ACC112 (cell line): ENCODE measurements at regions not wholly inside any gene's neighbourhood (a gene's known extent, or its start where the extent isn't known, plus 50 kb on each side); places are given as distances from the start of the nearest gene placed in this dataset.

Source experiments
- H2AFZ ChIP-seq: fragments of 200-600 bp; sonication (generic); one replicate; pipeline ENCODE4 v1.6.0; 2017; ENCODE audit warnings: antibody characterized with exemption, low read length; ENCODE audit not compliant: unreplicated experiment
- H3K27ac ChIP-seq: fragments of 200-600 bp; sonication (generic); 2 replicates; pipeline ENCODE4 v1.5.1; 2014; ENCODE audit warnings: low read depth, mild to moderate bottlenecking, antibody characterized with exemption, low read length, moderate library complexity
- H3K27me3 ChIP-seq: fragments of 200-600 bp; sonication (generic); 2 replicates; pipeline ENCODE4 v1.6.1; 2014; ENCODE audit warnings: mild to moderate bottlenecking, antibody characterized with exemption, low read length, moderate library complexity, mixed read lengths; ENCODE audit not compliant: insufficient read depth
- H3K36me3 ChIP-seq: fragments of 200-600 bp; sonication (generic); 2 replicates; pipeline ENCODE4 v1.6.1; 2016; ENCODE audit warnings: mild to moderate bottlenecking, antibody characterized with exemption, low read length, moderate library complexity, mixed read lengths; ENCODE audit not compliant: insufficient read depth
- H3K4me1 ChIP-seq: fragments of 200-600 bp; sonication (generic); one replicate; pipeline ENCODE4 v1.6.1; 2016; ENCODE audit warnings: low read length, mixed read lengths; ENCODE audit not compliant: insufficient read depth, unreplicated experiment, control insufficient read depth
- H3K4me3 ChIP-seq: fragments of 200-600 bp; sonication (generic); 2 replicates; pipeline ENCODE4 v1.5.1; 2014; ENCODE audit warnings: mild to moderate bottlenecking, low read depth, low read length
- H3K79me2 ChIP-seq: fragments of 200-600 bp; sonication (generic); one replicate; pipeline ENCODE4 v1.6.0; 2016; ENCODE audit warnings: low read length; ENCODE audit not compliant: control insufficient read depth, unreplicated experiment, insufficient read depth

GRCh38 chr22:48975886-48976285, 851.8 kb downstream of the BRD1 start:
- no peak overlapping the region for H3K4me3 ChIP-seq

GRCh38 chr22:48975316-48975741, 852.3 kb downstream of the BRD1 start:
- H3K4me3 ChIP-seq, result no peak overlapping the region
- H3K27me3 ChIP-seq, result no peaks in the 10 kb centered on the region
- no peak overlapping the region for H2AFZ ChIP-seq
- H3K27ac ChIP-seq, result no peak overlapping the region
- H3K36me3 ChIP-seq, result no peaks in the 10 kb centered on the region
- no peaks in the 10 kb centered on the region for H3K79me2 ChIP-seq
- no peaks in the 10 kb centered on the region for H3K4me1 ChIP-seq

More at GRCh38 chr22:48975886-48976285, 851.8 kb downstream of the BRD1 start:
- H2AFZ ChIP-seq, result no peak overlapping the region
- H3K36me3 ChIP-seq, result no peaks in the 10 kb centered on the region
- H3K79me2 ChIP-seq, result no peaks in the 10 kb centered on the region
- no peak overlapping the region for H3K27ac ChIP-seq
- no peaks in the 10 kb centered on the region for H3K27me3 ChIP-seq
- H3K4me1 ChIP-seq, result no peaks in the 10 kb centered on the region

- Histone ChIP-seq H3K27ac (no peak overlapping the region), H3K27me3 (no peaks in the 10 kb centered on the region), H3K4me1 (no peaks in the 10 kb centered on the region), H3K79me2 (no peaks in the 10 kb centered on the region), H3K4me3 (no peak overlapping the region), H3K36me3 (no peaks in the 10 kb centered on the region), H2AFZ (no peak overlapping the region)
Measured at GRCh38 chr22:48974443-48975315, 853.0 kb downstream of the BRD1 start.

GRCh38 chr22:48973694-48974041, 854.0 kb downstream of the BRD1 start:
- no peak overlapping the region for H3K27ac ChIP-seq
- H2AFZ ChIP-seq, result no peak overlapping the region
- H3K27me3 ChIP-seq, result no peaks in the 10 kb centered on the region
- H3K4me1 ChIP-seq, result no peaks in the 10 kb centered on the region
- H3K79me2 ChIP-seq, result no peaks in the 10 kb centered on the region
- H3K4me3 ChIP-seq, result no peak overlapping the region
- H3K36me3 ChIP-seq, result no peaks in the 10 kb centered on the region

- Histone ChIP-seq H3K79me2 (no peaks in the 10 kb centered on the region), H3K4me1 (no peaks in the 10 kb centered on the region), H2AFZ (no peak overlapping the region), H3K36me3 (no peaks in the 10 kb centered on the region), H3K4me3 (no peak overlapping the region), H3K27me3 (no peaks in the 10 kb centered on the region), H3K27ac (no peak overlapping the region)
Measured at GRCh38 chr22:48972979-48973693, 854.5 kb downstream of the BRD1 start.

GRCh38 chr22:48968201-48968959, 859.3 kb downstream of the BRD1 start:
- no peaks in the 10 kb centered on the region for H3K36me3 ChIP-seq
- no peaks in the 10 kb centered on the region for H3K79me2 ChIP-seq
- no peak overlapping the region for H2AFZ ChIP-seq
- H3K4me1 ChIP-seq, result no peaks in the 10 kb centered on the region
- no peak overlapping the region for H3K27ac ChIP-seq
- no peaks in the 10 kb centered on the region for H3K27me3 ChIP-seq
- H3K4me3 ChIP-seq, result no peak overlapping the region

- Histone ChIP-seq H3K4me3 (no peak overlapping the region), H3K36me3 (no peaks in the 10 kb centered on the region), H2AFZ (no peak overlapping the region), H3K79me2 (no peaks in the 10 kb centered on the region), H3K27ac (no peak overlapping the region), H3K4me1 (no peaks in the 10 kb centered on the region), H3K27me3 (no peaks in the 10 kb centered on the region)
Measured at GRCh38 chr22:48963405-48963804, 864.3 kb downstream of the BRD1 start.

GRCh38 chr22:48961705-48962104, 866.0 kb downstream of the BRD1 start:
- H3K4me1 ChIP-seq, result no peaks in the 10 kb centered on the region
- H3K27me3 ChIP-seq, result no peaks in the 10 kb centered on the region
- no peak overlapping the region for H2AFZ ChIP-seq
- no peak overlapping the region for H3K27ac ChIP-seq
- no peaks in the 10 kb centered on the region for H3K36me3 ChIP-seq
- H3K4me3 ChIP-seq, result no peak overlapping the region
- H3K79me2 ChIP-seq, result no peaks in the 10 kb centered on the region

- H3K27ac ChIP-seq, result no peak overlapping the region
- no peak overlapping the region for H3K4me3 ChIP-seq
- no peak overlapping the region for H2AFZ ChIP-seq
- H3K36me3 ChIP-seq, result no peaks in the 10 kb centered on the region
- H3K27me3 ChIP-seq, result no peaks in the 10 kb centered on the region
- H3K79me2 ChIP-seq, result no peaks in the 10 kb centered on the region
- no peaks in the 10 kb centered on the region for H3K4me1 ChIP-seq
Measured at GRCh38 chr22:48960980-48961660, 866.6 kb downstream of the BRD1 start.

- Histone ChIP-seq H3K79me2 (no peaks in the 10 kb centered on the region), H3K4me3 (no peak overlapping the region), H3K4me1 (no peaks in the 10 kb centered on the region), H3K27ac (no peak overlapping the region), H2AFZ (no peak overlapping the region), H3K36me3 (no peaks in the 10 kb centered on the region), H3K27me3 (no peaks in the 10 kb centered on the region)
Measured at GRCh38 chr22:48960576-48960975, 867.1 kb downstream of the BRD1 start.
